ENCODE measurements at regions not wholly inside any gene's neighbourhood (a gene's known extent, or its start where the extent isn't known, plus 50 kb on each side); places are given as distances from the start of the nearest gene placed in this dataset.

DNA sequence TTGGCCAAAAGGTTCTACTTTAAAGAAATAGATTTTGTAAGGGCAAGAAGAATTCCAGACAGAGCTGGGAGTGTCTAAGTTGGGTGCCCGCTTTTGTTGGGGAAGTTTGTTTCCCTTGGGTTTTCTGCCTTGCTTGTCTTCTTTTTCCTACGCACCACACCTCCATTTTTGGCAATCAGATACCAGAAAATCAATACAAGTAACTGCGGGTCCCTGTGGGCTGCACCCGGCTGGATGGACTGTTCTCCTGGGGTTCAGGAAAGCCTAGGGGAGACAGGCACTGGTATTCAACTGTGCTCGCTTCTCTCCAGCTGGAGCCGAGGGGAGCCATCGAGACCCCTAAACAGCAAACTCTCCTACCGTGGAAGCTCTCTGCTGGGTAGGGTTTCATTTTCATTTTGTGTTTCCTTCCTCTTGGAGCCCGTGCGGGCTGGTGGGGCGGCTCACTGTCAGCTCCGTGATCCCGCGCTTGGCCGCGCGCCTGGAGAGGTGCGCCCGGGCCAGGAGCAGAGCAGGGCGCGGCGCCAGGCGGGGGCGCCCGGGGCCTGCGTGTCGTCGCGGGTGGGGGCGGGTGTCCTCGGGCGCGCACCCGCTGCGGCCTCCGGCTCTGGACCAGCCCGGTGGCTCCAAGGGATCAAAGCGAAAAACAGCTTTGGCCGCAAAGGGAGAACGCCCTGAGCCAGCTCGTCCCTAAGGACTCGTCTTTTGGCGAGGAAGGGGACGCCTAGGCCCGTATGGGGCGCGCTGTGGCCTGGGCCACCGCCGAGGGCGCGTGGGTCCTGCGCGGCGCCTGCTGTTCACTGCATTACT, 347.2 kb downstream of the ZNF536 start:
- DNase-seq: peak; percentile 61

DNA sequence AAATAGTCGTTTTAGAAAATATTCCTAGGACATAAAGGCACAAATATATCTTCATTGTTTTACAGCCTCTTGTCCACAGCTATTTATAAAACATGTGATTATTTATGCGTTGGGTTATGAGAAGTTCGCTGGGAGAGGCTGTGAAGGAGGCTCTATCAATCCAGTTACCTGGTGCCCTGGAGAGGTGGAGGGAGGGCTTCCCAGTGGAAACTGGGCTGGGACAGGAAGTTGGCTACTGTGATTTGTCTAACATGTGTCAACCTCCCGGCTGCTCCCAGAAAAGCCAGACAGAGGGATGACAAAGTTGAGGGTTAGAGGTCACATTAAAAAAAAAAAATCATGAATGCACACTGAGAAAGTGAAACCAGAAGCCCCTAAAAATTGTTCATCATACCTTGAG, 346.5 kb downstream of the ZNF536 start:
- no peak for DNase-seq

DNA sequence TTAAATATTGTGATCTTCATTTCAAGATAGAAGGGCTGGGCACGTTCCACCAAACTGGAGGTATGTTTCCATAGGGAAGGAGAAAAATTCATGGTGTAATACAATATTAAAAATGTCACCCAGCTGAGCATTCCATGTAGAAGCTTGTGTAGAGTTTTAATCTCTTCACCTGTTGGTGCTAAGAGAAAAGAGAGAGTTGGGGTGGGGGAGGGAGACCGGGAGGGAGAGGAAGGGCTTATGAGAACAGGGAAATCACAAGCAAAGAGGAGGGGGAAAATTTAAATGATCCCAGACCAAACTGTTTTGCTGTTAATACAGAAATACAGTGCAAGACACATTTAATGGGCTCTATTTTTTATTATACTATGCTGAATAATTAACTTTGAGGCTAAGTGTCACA, 345.8 kb downstream of the ZNF536 start:
- no peak for DNase-seq

DNA sequence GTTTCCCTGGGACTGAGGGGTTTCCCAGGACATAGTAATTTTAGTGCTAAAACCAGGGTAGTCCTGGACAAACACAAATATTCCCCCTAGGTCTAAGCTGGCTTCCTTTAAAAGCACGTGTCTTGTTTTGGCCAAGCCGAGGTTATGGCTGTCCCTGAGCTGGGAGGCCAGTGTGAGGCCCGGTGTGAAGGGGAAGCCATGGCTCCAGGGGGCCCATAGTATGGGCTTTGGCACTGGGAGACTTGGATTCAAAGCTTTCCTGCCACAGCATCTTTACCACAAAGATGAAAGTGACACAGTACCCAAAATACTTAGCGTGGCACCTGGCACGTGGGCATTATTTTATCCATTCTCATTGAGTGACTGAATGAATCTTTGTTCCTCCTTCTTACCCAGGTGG, 345.2 kb downstream of the ZNF536 start:
- no peak for DNase-seq

DNA sequence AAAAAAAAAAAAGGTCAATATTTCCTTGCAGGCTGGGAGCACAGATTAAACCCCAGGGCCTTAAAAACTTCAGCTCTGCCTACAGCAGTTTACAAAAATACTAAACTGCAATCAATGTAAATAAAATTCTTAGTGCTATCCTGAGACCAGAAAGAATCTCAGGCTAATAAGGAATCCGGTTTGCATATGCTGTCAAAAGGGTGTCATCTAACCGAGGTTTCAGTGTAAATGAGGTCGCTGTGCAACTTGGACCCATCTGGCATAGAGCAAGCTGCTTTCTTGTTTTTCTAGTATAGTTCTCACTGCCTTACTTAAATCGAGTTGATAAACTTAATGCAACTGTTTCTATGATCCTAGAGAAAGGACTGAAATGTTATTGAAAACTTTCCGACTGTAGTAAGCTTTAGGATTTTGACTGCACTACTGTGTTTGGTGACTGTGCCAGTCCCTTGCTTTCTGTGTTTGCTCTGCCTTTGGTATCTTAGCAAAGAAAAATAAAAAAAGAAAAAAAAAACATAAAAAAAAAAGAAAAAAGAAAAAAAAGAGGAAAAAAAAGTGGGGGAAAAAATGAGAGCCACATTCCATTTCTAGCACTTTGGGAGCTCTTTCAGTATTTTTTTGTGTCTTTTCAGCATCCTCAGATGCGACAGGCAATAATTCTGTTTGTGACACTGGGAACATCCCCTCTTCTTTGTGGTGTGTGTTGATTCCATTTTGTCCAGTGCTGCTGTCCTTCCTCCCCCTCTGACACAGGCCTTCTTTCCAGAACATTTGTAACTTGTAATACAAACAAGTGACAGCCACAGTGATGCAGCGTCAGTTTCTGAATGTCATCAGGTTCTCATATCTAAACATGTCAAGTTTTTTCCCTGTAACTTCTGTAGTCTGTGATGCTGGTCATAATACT, 340.5 kb downstream of the ZNF536 start:
- DNase-seq: no peak

DNA sequence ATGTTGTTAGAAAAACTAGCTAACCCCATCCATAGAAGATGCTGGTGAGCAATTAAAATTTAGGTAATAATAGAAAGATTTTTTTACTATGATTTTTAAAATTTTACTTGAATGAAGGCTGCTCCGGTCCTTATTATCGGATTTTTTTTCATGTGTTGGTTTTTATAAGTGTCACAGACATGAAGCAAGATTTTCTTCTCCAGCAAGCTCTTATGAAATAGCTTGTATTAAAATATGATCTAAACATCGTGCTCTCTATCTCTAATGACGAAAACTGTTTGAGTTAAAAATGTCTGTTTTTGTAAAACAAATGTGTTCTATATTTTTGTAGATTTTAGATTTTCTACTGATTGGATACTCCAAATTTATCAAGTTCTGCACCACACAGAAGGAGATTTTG, 339.6 kb downstream of the ZNF536 start:
- no peak for DNase-seq

DNA sequence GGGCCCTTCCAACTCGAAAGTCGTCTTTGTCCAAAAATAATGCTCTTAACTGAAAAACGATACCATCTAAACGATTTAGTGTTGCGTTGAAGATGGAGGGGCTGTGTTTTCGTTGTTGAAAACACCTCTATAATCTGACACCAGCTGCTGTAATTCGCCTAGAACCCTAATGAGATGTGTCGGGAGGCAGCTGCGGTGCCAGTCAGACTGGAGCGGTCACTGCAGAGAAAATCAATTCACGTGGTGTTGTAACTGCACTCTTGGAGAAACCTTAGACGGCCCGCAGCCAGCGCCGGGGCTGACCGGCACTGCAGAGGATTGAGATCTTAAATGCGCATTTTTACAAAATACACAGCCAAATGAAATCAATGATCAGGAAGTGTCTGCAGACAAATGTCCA, 339.1 kb downstream of the ZNF536 start:
- DNase-seq: peak; percentile 91

DNA sequence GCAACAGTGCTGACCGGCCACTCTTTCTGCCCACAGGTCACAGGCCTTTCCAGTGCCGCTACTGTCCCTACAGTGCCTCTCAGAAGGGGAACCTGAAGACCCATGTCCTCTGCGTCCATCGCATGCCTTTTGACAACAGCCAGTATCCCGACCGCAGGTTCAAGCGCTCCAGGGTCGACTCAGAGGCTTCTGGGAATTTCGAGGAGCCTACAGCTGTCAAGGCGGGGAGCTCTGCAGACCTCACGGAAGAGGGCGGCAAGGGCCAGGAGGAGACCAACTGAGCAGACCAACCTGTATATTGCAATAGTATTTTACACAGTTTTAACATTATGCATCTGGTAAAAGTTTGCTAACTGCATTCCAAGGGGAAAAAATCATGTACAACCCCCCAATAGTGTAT, 338.5 kb downstream of the ZNF536 start:
- DNase-seq: peak; percentile 61

DNA sequence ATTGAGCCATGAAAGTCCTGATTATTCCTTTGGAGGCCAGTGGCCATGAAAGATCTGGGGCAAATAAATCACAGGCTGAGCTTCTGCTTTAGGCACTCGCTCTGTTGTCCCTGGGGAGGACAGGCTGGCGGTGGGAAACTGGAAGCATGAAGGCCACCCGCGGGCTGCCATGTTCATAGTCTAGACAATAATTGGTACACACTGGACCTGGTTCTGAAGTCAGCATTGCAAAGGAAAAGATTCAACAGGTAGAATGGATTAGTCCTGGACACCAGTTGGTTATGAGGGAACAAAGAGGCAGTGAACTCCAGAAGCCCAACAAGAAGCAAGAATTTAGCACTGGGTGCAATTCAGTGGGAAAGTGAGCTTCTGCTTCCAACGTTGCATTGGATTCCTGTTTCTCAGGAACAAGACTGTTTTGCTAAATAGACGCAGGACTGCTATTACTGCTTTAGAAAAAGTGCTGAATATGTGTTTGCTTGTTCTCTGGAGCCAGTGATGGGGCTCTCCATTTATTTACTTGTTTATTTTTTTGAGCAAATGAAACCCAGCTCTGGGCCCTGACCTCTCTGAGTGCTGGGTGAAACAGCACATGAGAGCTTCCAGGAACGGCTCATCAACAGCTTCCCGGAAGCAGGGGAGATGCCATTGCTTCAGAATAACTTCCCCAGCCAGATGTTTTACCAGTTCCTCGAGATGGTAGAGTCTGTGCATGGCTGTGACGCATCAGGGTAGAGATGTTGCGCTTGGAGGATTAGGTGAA, 336.4 kb downstream of the ZNF536 start:
- DNase-seq: no peak

DNA sequence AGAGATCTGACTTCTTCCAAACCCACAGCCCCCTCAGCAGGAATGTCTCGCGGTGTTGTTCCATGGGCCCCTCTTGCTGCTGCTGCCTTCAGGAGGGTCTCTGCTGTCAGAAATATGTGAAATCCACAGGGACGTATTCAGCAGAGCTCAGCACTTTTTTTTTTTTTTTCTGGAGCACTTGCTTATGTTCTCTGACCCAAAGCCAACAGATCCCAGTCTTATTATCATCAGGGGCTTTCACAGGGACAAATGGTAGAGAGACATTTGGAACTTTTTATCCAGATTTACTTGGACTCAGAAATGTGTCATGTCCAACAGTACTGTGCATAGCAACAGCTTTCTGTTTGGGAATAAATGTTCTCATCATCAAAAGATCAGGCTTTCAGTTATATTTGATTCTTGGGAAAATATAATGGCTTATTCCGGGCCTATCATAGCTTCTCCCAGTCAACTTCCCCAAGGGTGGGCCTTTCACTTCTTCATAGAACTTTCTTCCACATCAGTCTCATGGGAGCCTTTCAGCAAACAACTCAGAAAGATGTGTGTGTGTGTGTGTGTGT, 332.7 kb downstream of the ZNF536 start:
- DNase-seq: no peak

DNA sequence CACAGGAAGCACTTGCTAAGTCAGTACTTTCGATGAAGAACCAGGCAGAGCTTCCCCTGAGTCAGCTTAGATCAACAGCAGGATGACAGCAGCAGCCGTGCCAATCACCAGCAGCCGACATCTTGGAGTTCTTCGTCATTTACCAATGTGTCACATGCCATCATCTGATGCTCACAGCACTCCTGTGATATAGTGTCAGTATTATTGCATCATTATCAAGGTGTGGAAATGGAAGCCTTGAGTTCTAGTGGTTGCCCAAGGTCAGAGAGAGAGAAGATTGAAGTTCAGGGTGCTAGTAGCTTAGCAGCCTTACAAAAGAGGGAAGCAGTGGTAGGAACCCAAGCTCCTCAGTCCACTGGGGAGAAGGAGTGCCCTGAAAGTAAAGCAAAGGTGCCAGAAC, 331.5 kb downstream of the ZNF536 start:
- DNase-seq: no peak

DNA sequence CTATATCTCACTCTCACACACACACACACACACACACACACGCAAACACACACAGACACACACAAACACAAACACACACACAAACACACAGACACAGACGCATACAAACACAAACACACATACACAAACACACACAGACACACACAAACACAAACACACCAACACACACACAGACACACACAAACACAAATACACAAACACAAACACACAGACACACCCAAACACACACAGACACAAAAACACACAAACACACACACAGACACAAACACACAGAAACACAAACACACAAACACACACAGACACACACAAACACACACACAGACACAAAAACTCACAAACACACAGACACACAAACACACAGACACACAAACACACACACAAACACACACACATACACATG, 329.0 kb downstream of the ZNF536 start:
- no peak for DNase-seq

DNA sequence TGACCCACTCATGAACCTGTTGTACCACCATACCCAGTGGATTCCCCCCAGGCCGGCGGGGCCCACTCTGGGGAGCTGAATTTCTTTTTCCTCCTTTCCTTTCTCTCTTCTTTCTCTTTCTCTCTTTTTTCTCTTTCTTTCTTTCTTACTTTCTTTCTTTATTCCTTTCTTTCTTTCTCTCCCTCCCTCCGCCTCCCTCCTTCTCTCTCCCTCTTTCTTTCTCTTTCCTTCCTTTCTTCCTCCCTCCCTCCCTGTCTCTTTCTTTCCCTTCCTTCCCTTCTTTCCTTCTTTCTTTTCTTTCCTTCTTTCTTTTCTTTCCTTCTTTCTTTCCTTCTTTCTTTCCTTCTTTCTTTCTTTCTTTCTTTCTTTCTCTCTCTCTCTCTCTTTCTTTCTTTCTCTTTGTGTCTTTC, 327.7 kb downstream of the ZNF536 start:
- no peak for DNase-seq

DNA sequence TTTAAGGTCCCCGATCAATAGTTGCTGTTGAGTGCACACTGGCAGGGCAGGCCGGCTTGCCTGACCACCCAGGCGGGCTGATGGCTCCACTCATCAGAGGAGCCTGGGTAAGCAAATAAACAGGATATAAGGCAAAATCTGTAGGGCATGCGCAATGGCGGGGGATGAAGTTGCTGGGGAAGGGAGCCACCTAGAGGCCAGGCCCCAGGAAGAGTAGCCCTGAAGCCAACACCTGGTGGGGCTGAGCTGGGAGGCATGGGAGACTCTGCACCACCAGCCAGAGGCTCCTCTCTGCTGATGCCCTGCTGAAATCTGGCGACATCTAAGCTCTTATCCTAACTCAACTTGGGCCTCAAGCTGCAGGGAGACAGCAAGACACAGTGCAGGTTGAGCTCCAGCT, 324.3 kb downstream of the ZNF536 start:
- no peak for DNase-seq

DNA sequence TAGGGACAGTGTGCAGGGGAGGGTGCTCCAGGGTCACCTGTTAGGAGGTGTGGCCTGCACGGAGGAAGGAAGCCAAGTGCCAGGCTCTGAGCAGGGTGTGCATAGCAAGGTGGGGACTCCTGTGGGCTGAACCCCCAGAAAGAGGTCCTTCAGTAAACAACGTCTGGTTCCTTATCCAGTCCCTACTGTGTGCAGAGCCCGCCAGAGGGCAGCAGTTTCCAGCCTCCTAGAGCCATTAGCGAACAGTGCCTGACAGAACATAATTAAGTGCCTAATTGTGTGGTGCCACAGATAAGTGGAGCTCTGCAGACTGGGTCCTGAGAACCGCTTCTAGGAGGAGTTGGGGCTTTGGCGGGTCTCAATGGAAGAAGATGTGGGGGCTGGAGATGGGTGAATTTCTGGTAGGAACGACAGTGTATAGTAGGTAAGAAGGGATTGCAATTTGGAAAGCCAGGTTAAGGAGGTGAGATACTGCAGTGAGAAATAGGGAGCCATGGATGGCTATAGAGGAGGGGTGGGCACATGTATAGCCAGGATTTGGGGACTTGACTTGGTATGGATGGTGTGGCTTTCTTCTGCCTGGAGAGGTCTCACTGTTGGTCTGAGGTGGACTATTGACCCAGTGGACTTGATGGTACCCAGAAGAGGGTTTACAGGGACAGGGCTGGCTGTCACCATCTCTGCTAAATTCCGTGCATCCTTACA, 323.1 kb downstream of the ZNF536 start:
- DNase-seq: no peak

DNA sequence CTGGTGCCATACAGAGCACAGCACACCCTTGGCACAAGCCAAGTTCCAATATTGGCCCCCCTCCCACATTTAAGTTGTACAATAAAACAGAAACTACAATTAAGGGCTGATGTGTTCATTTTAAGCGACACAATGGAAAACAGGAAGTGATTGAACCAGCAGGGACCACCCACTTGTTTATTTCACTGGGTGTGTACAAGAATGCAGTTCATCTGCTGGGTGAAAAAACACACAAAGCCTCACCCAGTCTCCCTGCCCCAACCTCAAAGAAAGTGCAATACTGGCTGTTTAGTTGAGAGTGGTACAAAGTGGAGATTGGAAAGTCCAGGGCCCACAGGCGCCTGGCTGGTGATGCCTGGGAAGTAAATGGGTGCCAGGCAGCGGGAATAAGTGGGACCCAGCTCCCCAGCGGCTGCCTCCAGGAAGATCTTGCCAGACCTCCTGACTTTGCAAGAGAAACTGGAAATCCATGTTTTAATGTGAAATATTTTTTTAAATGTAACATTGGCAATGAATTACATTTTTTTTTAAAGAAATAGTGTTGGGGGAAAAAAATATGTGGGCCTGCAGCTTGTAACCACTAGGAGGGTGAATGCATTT, 322.1 kb downstream of the ZNF536 start:
- DNase-seq: no peak

DNA sequence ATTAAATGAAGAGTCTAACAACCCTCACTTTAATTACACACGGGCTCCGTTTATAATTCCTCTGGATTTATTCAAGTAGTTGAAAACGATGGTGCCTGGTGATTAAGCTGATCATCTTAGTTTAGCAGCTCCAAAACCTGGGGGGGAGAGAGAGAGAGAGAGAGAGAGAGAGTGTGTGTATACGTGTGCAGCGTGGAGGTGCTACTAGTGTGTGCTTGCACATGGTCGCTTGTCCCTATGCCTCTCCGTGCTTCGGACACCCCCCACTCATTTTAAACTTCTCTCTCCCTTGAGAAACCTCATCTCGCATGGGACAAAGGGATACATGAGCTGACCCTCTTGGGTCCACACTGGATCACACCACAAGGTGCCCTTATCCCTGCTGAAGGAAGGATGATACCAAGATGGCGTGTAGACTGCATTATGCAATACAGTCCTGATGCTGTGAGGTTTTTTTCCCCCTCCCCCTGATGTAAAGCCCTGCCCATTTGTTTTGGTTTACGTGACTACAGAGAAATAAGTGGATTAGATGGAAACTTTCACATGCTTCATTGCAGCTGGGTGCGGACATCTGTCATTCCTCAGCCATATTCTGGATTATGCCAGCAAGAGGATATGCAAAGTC, 320.8 kb downstream of the ZNF536 start:
- no peak for DNase-seq

DNA sequence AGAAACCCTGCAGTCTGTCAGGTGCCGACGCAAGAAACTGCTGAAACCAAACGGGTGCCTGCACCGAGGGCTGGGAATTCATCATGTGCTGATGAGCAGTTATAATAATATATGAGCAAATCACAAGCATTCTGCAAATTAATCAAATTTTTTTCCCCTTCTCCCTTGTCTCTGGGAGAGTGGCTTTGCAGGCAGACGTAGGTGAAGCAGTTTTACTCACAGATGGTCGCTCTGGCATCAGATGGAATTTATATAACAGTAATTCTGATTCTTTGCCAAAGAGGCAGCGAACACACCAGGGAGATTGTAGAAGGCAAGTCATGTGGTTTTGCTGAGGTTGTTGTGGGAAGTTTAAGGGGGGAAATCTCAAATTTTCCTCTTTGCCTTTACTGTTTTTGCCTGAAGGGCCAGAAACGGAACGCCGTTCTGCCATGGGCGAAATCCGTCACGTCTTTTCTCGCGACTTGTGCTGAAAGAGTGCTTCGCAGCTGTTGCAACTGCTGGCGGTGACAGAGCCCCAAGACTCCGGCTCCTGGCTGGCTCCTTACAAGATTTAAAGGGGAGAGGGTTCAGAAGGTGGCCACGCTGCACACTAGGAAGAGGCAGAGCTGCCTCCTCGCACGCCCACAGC, 320.1 kb downstream of the ZNF536 start:
- DNase-seq: no peak

DNA sequence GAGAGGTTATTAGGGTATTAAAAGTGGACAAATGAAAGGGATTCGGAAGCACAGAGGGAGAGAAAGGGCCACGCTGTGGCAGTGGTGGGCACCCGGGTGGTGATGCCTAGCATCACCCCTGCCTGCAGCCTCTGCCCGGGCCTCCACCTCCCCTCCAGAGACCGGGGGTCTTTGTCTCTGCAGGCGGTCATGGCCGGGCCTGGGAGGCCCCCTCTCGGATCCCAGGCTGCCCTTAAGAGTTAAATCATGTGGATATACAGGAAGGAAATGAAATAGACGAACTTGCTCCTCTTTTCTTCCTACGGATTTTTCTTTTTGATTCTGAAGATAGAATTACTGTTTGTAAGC, 319.6 kb downstream of the ZNF536 start:
- no peak for DNase-seq

DNA sequence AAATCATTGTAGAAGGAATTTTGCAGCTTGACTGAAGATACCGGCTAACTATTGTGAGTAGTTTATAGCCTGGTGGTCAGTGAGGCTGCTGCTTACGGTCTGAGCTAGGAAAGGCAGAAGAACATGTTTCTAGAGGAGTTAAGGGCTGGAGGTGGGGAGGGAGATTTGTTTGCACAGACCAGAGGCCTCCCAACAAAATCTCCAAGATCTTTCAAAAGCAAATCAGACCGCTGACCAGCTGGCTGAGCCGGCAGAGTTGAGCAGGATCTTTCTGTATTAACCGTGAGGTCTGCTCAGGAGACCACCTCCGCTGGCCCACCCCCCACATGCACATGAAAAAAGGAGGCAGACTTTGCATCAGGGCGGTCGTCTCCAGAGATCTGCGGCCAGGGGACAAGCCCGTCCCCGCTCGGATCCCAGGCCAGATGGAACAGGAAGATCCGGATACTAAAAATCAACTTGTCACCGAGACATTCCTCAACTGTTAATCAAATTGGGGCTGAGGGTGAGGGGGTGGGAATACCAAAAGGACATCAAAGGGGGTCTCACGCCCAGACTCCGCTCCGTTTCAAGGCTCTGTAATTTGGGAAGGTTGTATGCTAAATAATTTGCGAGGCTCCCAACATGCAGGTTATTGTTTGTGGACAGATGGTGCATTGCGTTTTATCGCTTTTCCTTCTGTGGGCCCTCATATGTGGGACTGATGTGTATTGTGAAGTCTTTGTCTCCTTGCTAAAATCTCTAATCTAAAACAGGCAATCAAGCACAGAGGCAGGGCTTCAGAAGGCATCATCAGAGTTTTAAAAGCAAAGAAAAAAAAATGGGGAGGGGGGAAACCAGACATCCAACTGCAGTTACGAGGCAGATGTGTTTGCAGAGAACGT, 319.0 kb downstream of the ZNF536 start:
- DNase-seq: no peak
